ENCODE measurements at regions not wholly inside any gene's neighbourhood (a gene's known extent, or its start where the extent isn't known, plus 50 kb on each side); places are given as distances from the start of the nearest gene placed in this dataset.
A peak's percentile ranks its signal among the peaks of the same experiment; 100 is the strongest.
"Not testable (repeated sequence)": the region's sequence is repeated elsewhere in the genome, so short reads cannot be mapped to it uniquely, and the experiment has no call there.

DNA sequence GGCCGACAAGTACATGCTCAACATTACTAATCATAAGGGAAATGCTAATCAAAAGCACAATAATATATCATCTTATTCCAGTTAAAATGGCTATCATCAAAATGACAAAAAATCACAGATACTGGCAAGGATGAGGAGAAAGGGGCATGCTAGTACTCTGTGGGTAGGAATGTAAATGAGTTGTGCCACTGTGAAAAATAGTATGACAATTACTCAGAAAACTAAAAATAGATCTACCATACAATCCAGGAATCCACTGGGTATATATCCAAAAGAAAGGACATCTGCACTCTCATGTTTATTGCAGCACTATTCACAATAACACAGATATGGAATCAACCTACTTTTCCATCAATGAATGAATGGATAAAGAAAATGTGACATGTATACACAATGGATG, 1256.5 kb downstream of the SI start:
- DNase-seq (ENCODE audit: low read depth, low spot score) = no peak

DNA sequence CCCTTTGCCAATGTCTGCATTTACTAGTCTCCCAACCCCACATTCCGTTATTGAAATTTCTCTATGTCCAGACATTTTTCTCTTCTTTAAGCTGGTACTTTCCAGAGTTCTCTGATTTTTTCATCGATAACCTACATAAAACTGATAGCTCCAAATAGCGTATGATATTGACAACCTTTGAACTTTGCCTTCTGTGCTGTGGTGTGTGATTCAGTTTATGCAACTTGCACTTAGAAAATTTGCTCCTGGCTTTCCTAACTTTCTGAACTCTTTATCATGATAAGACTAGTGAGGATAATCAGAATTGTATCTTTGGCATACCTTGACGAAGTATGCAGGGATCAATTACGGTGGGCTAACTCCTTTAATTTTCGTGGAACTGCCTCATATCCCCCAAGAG, 1261.3 kb downstream of the SI start:
- no peak for DNase-seq (ENCODE audit: low read depth, low spot score)

DNA sequence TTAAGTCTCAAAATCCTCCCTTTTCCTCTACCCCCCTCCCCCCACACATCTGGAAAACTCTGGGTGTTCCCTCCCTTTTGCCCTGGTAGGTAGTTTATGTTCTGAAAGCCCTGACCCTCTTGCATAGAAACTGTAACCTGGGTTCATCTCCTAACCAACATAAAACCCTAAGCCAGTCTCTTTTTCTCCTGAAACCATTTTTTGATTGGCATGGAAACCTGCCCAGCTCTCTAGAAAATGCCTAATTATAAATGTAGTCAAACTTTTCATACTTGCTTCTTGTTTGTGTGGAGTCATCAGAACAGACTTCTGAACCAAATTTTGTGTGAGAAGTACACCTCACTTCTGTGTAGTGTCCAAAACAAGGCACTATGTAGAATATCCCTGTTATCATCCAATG, 1264.4 kb downstream of the SI start:
- DNase-seq (ENCODE audit: low read depth, low spot score) = no peak

DNA sequence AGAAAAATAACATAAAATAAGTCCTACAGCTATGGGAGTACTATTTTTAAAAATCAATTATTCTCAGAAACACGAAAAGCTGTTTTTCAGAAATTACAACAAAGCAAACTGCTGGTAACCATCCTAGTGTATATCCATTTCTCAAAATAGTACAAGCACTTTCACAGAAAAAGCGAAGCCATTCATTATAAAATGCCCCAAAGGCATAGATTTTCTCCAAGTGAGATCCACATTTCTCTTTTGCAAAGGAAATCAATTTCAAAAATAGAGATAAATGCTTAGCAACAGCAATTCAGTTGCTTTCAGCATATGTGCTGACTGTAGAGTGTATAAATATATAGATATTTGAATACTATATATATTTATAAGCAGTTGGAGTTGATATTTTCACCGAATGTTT, 1266.3 kb downstream of the SI start:
- DNase-seq (ENCODE audit: low read depth, low spot score) = no peak

DNA sequence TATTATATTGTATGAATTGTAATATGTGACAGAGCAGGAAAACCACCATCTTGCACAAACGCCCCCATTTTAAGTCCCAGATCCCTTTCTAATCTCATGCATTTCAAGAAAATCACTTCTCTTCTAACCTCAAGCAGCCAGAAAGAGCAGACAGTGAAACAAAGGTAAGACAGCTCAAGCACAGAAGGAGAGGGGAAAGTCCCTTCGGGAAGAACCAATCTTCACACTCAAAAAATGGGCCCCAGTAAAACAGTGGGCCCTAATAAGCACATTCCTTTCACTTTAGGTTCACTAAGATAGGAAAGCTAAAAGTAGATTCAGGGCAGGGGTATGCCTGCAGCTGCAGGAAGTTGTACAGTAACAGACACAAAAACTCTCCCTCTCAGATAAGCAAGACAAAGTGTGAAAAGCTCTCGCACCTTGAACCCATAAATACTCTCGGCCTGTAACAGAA, 1268.7 kb downstream of the SI start:
- no peak for DNase-seq (ENCODE audit: low read depth, low spot score)

DNA sequence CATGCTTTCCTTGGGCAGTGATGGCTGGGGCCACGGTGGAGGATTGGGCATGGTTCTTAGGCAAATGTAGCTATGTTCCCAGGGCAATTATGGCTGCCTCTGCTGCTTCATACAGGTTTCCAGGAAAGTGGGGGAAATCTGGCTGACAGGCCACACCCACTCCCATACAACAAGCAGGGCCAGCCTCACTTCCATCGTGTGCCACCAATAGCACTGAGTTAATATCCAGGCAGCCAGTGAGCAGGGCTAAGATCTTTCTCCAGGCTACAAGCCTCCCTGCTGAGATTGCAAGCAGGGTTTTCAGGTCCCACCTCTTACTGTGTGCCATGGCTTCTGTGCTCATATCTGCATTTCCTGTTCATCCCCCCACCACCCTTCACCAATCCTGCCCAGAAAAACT, 1291.9 kb downstream of the SI start:
- DNase-seq (ENCODE audit: low read depth, low spot score) = no peak

DNA sequence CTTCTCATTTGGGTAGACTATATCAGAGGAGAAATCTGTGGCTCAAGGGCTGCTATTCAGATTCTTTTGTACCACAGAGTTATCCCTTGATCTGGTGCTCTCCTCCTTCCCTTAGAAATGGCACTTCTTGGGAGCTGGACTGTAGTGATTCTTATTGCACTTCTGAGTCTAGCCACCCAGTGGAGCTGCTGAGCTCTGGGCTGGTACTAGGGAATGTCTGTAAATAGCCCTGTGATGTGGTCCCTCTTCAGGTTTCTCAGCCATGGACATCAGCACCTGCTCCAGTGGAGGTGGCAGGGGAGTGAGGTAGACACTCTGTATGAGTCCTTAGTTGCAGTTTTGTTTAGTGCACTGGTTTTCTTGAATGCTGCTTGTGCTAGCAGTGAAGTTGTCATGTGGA, 1292.6 kb downstream of the SI start:
- peak; percentile 35 for DNase-seq (ENCODE audit: low read depth, low spot score)

DNA sequence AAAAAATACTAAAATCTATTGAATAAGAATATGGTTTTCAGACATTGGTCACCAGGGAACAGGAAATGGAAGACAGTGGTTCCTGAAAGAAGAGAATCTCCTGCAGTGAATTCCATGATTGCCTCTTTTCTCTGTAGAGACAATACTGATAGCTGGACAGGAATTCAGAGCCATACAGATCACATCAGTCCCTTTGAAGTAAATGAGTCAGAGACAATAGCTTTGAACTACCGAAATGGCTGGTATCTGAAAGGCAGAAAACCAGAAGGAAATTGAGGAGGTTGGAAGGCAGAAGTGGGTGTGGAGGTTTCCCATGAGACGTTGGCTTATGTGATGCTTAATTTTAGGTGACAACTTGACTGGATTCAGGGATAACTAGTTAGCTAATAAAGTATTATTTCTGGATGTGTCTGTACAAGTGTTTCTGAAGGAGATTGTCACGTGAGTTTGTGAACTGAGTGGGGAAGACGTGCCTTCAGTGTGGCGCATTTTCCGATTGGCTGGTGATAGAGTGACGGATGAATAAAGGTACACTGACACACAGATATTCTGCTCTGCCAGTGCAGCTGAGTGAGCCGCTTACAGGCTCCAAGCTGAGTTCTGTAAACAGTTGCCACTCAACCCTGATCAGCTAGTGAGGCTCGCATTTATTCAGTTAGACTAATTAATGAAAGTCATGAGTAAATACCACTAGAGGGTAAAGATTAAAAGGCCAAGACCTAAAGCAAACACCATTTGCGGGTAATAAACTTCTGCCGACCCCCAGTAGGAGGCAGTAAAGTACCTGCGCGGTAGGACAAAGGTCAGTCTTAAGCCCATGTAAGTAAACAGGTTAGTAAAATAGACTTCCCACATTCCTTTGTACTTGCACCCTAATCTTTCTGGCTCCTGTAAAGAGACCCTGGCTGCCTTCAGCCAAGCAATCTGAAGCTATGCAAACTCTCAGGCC, 1298.6 kb downstream of the SI start:
- DNase-seq (ENCODE audit: low read depth, low spot score) = no peak

DNA sequence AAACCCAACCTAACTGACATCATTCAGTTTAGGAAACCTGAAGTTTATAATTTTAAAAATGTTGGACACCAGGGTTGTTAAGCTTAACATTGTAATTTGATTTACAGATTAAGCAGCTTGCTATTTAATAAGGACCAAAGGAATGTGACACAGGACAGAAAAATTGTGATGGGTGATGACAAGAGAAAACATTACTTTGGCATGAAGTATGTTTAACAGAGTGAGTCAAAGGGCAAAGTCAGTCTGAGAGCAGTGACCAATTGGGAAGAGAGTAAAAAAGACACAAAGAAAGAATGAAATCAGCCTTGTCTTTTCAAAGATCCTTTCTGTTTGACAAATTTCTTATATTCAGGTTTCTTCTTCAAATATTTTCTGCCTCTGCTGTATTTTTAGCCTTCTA, 1301.6 kb downstream of the SI start:
- DNase-seq (ENCODE audit: low read depth, low spot score) = no peak

DNA sequence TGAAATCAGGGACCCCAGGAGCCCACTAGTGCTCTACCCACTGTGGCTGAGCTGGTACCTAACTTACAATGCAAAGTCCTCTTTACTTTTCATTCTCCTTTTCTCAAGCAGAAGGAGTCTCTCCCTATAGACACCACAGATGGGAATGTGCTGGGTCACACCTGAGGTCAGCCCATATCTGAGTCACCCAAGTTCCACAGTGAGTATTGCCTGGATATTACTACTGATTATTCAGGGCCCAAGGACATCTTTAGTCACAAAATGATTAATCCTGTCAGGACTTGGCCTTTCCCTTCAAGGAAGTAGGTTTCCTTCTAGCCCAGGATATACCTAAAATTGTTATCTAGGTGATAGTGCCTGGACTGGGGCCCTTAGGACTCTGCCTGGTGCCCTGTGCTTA, 1305.2 kb downstream of the SI start:
- no peak for DNase-seq (ENCODE audit: low read depth, low spot score)

DNA sequence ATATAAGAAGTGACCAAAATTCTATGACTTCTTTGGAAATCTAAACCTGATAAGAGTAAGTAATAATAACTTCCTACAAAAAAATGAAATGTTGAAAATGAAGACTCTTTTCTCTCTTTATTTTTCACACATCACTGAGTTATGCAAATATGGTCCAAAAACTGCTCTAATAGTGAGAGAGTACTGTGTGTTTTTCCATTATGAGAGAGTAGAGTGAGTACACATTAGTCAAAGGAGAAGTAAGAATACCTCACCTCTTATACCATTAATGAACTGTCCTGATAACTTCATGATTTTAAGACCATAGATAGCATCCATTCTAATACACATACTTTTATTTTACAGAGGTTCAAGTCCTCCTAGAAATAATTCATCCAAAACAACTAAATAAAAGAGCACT, 1310.2 kb downstream of the SI start:
- DNase-seq (ENCODE audit: low read depth, low spot score) = no peak

DNA sequence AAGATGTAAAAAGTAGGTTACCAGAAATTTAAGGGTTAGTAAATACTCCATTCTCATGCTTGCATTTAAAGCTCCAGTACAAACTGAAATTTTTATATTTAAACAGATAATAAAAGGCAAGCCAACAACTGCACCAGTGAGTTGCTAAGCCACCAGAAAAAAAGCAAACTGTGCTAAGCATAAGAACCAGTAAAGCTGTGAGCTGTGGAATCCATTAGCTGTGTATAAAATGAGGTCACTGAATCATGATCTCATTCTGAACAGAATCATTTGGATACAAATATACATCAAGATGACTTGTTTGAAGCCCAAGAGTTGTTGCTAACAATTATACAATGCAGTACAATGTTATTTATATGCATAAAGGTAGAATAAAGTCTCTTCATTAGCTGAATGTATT, 1312.2 kb downstream of the SI start:
- DNase-seq (ENCODE audit: low read depth, low spot score) = no peak

DNA sequence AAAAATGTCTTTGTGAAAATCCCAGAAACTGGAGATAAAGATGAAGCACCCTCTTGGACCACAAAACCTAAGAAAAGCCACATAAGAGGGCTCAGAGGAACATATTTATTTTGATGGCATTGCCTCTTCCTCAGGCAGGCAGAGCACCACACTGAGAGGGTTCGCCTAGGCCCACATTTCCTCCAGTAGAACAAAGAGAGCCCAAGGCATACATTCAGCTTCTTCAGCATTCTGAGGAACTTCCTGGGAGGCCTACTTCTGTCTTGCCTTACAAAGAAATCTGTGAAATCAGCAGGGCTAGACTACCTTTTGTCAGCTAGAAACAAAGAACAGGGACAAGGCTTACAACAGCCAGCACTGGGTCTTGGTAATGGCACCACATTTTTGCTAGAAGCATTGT, 1325.3 kb downstream of the SI start:
- DNase-seq (ENCODE audit: low read depth, low spot score) = no peak

DNA sequence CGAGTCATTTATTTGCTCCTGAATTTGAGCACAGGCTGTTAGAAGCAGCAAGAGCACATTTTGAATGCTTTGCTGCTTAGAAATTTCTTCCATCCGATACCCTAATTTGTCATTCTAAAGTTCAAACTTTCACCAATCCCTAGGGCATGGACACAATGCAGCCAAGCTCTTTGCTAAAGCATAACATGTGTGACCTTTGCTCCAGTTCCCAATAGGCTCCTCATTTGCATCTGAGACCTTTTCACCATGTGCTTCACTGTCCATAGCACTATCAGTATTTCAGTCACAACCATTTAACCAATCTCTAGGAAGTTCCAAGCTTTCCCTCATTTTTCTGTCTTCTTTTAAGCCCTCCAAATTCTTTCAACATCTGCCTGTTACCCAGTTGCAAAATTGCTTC, 1333.1 kb downstream of the SI start:
- no peak for DNase-seq (ENCODE audit: low read depth, low spot score)

DNA sequence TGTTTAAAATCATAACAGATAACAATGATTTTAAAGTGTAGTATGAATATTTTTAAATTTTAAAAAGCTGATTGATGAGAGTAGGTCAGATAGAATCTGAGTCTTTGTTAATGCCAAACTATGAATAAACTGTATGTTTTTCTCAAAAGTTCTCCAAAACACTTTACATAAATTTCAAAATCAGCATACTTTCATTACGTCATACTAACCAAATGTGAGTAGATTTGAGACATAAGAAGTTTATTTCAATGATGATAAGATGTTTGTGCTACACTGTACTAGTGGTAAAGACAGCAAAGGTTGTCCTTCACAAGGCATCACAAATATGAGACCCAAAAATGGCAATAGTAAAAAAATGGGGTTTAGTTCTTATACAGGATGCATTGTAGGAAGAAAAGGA, 1342.9 kb downstream of the SI start:
- no peak for DNase-seq (ENCODE audit: low read depth, low spot score)

DNA sequence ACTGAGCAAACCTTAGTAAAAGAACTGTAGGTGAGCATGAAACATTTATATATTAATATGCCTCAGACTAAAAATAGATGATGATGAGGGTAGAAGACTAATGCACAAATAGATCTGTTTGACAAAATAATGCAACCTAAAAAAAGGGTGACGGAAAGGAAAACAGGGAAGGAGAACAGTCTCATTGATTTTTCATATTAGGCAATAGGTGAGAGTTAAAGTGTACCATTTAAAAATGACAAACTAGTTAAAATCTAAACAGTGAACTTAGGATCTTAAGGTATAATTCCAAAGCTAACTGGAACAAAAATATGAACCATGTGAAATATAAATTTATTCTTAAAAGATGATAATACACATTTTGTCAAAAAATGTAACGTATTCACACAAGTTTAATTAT, 1347.6 kb downstream of the SI start:
- no peak for DNase-seq (ENCODE audit: low read depth, low spot score)

DNA sequence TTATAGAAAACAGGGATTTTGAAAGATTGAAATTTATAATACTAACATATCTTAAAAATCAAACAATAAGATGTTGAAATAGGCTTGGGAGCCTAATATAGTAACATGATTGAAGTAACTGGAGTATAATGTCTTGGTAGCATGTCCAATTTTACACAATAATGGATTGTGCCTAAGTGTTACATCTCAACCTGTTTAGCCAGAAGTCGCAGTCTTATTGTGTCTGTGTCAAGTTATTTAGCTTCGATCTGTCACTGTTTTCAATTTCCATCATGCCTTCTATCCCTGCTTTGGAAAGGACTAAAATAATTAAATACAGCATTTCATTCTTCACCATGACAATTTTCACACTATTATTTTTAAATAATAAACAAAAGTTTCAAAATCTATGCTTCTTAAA, 1352.2 kb downstream of the SI start:
- DNase-seq (ENCODE audit: low read depth, low spot score) = no peak

DNA sequence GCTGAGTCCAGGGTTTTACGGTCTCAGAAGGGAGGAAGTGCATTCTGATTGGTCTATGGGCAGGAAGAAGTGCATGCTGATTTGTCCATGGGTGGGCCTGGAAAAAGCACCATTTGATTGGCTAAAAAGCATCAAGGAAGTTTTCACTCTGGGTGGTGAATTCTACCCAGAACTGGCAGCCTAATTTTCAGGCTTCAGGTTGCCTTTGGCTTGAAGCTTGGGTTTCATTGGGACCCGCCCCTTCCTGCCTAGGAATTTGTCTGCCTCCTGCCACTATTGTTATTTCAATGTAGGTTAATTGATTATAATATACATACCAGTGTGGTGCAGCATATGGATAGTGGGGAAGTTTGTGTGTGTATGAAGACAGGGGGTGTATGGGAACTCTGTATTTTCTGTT, 1355.9 kb downstream of the SI start:
- peak; percentile 91 for DNase-seq (ENCODE audit: low read depth, low spot score)

DNA sequence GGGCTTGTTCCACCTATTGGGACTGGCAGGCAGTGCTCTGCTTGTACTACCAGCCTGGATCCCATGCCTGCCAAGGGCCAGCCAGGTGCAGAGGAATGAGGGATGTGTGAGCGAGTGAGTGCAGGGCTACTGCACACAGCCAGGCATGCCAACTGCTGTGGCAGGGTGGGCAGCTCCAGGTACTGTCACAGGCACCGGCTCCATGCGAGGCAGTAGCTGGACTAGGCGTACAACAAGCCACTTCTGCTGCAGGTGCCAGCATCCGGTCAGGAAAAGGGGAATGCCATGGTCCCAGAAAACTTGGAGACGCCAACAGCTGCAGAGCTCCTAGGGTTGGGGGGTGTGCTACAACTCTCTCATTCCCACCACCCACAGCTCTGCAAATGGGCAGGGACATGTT, 1356.7 kb downstream of the SI start:
- no peak for DNase-seq (ENCODE audit: low read depth, low spot score)

DNA sequence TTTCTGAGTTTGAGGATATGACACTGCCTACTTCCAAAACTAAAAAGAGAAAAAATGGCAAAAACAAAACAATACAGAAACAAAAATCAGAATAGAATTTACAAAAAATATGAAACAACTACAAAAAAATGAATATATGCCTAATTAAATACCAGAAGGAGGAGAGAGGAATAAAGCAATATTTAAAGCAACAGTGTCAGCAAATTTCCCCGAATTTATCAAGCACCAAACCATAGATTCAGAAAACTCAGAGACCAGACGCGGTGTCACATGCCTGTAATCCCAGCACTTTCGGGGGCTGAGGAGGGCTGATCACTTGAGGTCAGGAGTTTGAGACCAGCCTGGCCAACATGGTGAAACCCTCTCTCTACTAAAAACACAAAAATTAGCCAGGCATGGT, 1360.9 kb downstream of the SI start:
- no peak for DNase-seq (ENCODE audit: low read depth, low spot score)

DNA sequence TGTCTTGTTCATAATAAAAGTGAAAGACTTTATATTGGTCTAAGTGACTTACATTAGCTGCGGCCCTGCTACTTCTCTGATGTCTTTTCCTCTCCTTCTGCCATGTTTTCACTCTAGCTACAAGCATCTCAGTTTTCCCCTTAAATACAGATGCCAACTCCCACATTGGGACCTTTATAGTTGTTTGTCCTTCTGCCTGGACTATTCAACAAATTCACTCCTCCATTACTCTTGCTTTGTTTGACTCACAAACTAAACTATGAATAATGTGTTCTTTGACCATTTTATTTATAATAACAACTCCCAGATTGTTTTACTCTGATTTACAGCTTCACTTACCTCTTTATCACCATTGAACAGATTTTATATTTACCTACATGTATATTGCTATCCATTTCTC, 1369.9 kb downstream of the SI start:
- DNase-seq (ENCODE audit: low read depth, low spot score) = no peak

DNA sequence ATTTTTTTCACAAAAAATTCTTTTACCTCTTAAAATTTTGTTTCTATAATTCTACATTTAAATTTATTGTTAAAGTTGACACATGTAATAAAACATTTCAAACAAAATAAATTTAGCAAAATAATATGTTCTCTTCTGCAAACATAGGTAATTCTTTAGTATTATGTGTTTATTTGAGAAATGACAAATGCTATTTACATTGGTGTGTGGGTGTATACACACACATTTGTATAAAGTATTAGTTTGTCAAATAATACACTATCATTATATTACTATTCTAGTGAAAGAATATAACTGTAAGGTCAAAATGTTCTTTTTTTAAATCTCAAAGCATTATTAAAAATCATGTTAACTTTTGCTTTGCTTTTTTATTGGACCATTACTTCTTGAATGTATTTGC, 1370.6 kb downstream of the SI start:
- no peak for DNase-seq (ENCODE audit: low read depth, low spot score)

DNA sequence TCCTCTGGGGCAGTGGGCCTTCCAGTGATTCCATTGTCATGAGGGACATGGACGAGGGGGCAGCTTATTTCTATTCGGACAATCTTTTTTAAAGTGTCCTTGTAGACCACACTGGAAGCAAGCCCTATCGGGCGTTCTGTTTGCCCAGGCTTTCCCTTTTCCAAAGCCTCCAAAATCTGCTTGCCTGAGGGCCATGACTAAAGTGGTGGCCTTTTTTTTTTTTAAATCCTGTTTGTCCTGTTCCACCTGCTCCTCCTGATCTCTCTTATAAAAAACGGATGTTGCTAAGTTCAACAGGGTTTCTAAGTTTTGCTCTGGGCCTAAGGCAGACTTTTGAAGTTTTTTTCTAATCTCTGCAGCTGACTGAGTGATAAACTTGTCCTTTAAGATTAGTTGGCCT, 1380.1 kb downstream of the SI start:
- not testable (repeated sequence) for DNase-seq (ENCODE audit: low read depth, low spot score)

DNA sequence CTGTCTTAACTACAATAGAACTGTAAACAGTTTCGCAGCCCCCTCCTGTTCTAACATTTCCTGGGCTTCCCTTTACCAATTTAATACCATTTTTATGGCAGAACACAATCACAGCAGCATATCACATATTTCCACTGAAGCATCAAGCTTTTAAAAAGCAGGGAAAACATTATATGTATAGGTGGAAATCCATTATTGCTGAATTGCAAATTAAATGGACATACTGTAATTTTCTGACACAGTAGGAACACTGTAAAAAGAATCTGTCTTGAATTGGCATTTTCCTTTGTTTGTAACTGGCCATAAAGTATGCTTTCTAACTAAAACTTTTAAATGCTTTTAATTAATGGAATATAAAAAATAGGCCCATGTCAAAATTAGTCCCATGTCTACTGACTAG, 1385.8 kb downstream of the SI start:
- DNase-seq (ENCODE audit: low read depth, low spot score) = no peak
